GM12878 (cell line): ENCODE measurements at regions not wholly inside any gene's neighbourhood (a gene's known extent, or its start where the extent isn't known, plus 50 kb on each side); places are given as distances from the start of the nearest gene placed in this dataset.

Source experiments
- ATAC-seq: fragments of 200-7000 bp; cut with Tn5 transposase; 3 replicates; pipeline ENCODE4 v1.9.1; 2020; ENCODE audit warnings: mild to moderate bottlenecking, moderate library complexity
- BruUV-seq: library from RNA; stranded (reverse); fragments of 400-500 nt; replicated peaks from 2 replicates; lab custom pipeline; 2021; lab: Mats Ljungman, UMichigan
- CTCF ChIA-PET: fragments of 300-600 bp; sonication (Branson Sonifier 250); formaldehyde crosslinking; extraction: SDS; loops from one replicate; lab custom pipeline; 2021; ENCODE audit warnings: inconsistent platforms; lab: Yijun Ruan, JAX
- POLR2A ChIA-PET: fragments of 350-600 bp; formaldehyde crosslinking; extraction: SDS; loops from one replicate; lab custom pipeline; 2021; ENCODE audit warnings: inconsistent platforms; lab: Charles Lee
- RAD21 ChIA-PET: fragments of 300-600 bp; sonication (Branson Sonifier 250); formaldehyde crosslinking; loops from one replicate; lab custom pipeline; 2023; ENCODE audit warnings: antibody characterized with exemption; ENCODE audit not compliant: unreplicated experiment; lab: Charles Lee
- SMC1A ChIA-PET: fragments of 300-600 bp; sonication (Branson Sonifier 250); formaldehyde crosslinking; loops from one replicate; lab custom pipeline; 2023; ENCODE audit not compliant: unreplicated experiment, uncharacterized antibody; lab: Charles Lee
- DNase-seq: peaks from one replicate; pipeline ENCODE4 v3.0.0-alpha.2; 2011; ENCODE audit warnings: low read depth, low spot score
- FAIRE-seq: peaks from 3 replicates; lab custom pipeline; 2011; peaks lifted over from hg19 to GRCh38; lab: Jason Lieb, UNC
- H2AFZ ChIP-seq: 2 replicates; pipeline ENCODE4 v1.6.0; 2011; ENCODE audit warnings: low read depth, low read length, control low read depth; ENCODE audit not compliant: control insufficient read depth
- H3K27ac ChIP-seq: 2 replicates; pipeline ENCODE4 v1.5.1; 2011; ENCODE audit warnings: control low read depth; ENCODE audit not compliant: control insufficient read depth, insufficient read depth
- H3K27me3 ChIP-seq, 2 experiments: replicated peaks in 1 of 2; 2 replicates each; pipeline versions ENCODE4 v1.6.0 to v1.6.1; 2011; ENCODE audit warnings: low read length in 1 of 2; ENCODE audit not compliant: control insufficient read depth in 2 of 2, insufficient read depth in 2 of 2
- H3K36me3 ChIP-seq, 2 experiments: 2 replicates each; pipeline ENCODE4 v1.5.1; 2011; ENCODE audit warnings: low read length in 1 of 2; ENCODE audit not compliant: control insufficient read depth in 2 of 2, insufficient read depth in 2 of 2
- H3K4me1 ChIP-seq: 2 replicates; pipeline ENCODE4 v1.6.1; 2011; ENCODE audit warnings: mild to moderate bottlenecking, low read length, moderate library complexity, mixed read lengths; ENCODE audit not compliant: control insufficient read depth, insufficient read depth
- H3K4me2 ChIP-seq: 2 replicates; pipeline ENCODE4 v1.6.0; 2011; ENCODE audit warnings: control low read depth; ENCODE audit not compliant: control insufficient read depth, insufficient read depth
- H3K4me3 ChIP-seq: fragments of 200-600 bp; sonication (generic); 2 replicates; pipeline ENCODE4 v1.5.1; 2016
- H3K79me2 ChIP-seq: 2 replicates; pipeline ENCODE4 v1.6.0; 2011; ENCODE audit warnings: low read length; ENCODE audit not compliant: control insufficient read depth, insufficient read depth
- H3K9ac ChIP-seq: 2 replicates; pipeline ENCODE4 v1.8.0; 2011; ENCODE audit warnings: low read length, control low read depth, mixed read lengths; ENCODE audit not compliant: control insufficient read depth, insufficient read depth
- H3K9me3 ChIP-seq: replicated peaks from 3 replicates; pipeline ENCODE4 v1.5.1; 2011; ENCODE audit warnings: mild to moderate bottlenecking, low read length; ENCODE audit not compliant: control insufficient read depth, insufficient read depth
- H4K20me1 ChIP-seq: 2 replicates; pipeline ENCODE4 v1.6.0; 2011; ENCODE audit not compliant: control insufficient read depth, insufficient read depth
- ESRRA ChIP-seq: IDR thresholded peaks from 2 replicates; pipeline ENCODE4 v1.6.1; 2012; ENCODE audit warnings: mild to moderate bottlenecking, low read length, improper control_type of control experiment
- NKRF ChIP-seq: fragments of 450-650 bp; conservative IDR thresholded peaks from 2 replicates; pipeline ENCODE4 v1.6.1; 2017; ENCODE audit warnings: mild to moderate bottlenecking, moderate library complexity
- WGBS: methylation state at CpG from one replicate; pipeline ENCODE4 v1.1.6; 2016; ENCODE audit warnings: low lambda C conversion rate; ENCODE audit not compliant: insufficient replicate concordance, insufficient coverage; ENCODE audit errors: missing lambda C conversion rate; 5-methylcytosine and 5-hydroxymethylcytosine counted together
- in situ Hi-C: fragments of 300-500 bp; cut with MboI; formaldehyde crosslinking; loops from 9 replicates; pipeline ENCODE4 v1.14.3; 2018; ENCODE audit warnings: mixed read lengths
- intact Hi-C: fragments of 100-400 bp; cut with micrococcal nuclease; formaldehyde crosslinking; loops from one replicate; pipeline ENCODE4 v1.14.2; 2022; ENCODE audit not compliant: unreplicated experiment
- TF ChIP-seq, protein P1 (sequence below): fragments of 450-650 bp; formaldehyde crosslinking; IDR thresholded peaks from 2 replicates; pipeline ENCODE4 v1.5.0; 2022; ENCODE audit warnings: mild to moderate bottlenecking, missing genetic modification characterization

- Histone ChIP-seq H3K4me3 (no peak overlapping the region), H3K36me3 (no peaks in the 10 kb centered on the region), H4K20me1 (no peaks in the 10 kb centered on the region), H3K27ac (no peak overlapping the region), H3K27me3 (no peaks in the 10 kb centered on the region), H3K4me2 (no peak overlapping the region), H3K9me3 (no peaks in the 10 kb centered on the region), H3K9ac (no peak overlapping the region), H3K4me1 (no peaks in the 10 kb centered on the region), H3K79me2 (no peaks in the 10 kb centered on the region), H2AFZ (no peak overlapping the region)
- no TSS peak for BruUV-seq
- no peak for ATAC-seq
- intact Hi-C loops (no loop called here), in situ Hi-C loops (no loop called here)
- WGBS, result 48% methylated on average over 15 of the region's 15 CpGs
- POLR2A ChIA-PET, result interaction anchor here (0.6 kb wide), 1 partner anchor 44 kb away, joined by 3 read pairs; no protein-coding TSS in a partner anchor
- CTCF ChIA-PET, result no interaction called here
- DNase-seq, result no peak
- RAD21 ChIA-PET, result no interaction called here
- SMC1A ChIA-PET, result no interaction called here
- no peak for FAIRE-seq
- TF ChIP-seq NKRF, result no peak
- no peak for TF ChIP-seq ESRRA
- TF ChIP-seq, protein P1, sequence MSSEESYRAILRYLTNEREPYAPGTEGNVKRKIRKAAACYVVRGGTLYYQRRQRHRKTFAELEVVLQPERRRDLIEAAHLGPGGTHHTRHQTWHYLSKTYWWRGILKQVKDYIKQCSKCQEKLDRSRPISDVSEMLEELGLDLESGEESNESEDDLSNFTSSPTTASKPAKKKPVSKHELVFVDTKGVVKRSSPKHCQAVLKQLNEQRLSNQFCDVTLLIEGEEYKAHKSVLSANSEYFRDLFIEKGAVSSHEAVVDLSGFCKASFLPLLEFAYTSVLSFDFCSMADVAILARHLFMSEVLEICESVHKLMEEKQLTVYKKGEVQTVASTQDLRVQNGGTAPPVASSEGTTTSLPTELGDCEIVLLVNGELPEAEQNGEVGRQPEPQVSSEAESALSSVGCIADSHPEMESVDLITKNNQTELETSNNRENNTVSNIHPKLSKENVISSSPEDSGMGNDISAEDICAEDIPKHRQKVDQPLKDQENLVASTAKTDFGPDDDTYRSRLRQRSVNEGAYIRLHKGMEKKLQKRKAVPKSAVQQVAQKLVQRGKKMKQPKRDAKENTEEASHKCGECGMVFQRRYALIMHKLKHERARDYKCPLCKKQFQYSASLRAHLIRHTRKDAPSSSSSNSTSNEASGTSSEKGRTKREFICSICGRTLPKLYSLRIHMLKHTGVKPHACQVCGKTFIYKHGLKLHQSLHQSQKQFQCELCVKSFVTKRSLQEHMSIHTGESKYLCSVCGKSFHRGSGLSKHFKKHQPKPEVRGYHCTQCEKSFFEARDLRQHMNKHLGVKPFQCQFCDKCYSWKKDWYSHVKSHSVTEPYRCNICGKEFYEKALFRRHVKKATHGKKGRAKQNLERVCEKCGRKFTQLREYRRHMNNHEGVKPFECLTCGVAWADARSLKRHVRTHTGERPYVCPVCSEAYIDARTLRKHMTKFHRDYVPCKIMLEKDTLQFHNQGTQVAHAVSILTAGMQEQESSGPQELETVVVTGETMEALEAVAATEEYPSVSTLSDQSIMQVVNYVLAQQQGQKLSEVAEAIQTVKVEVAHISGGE (CRISPR knock-in tag), result no peak
Observed at GRCh38 chr21:33162436-33162951, 67.2 kb upstream of the IFNAR2 start.
